Calu3 (cell line): ENCODE measurements at regions not wholly inside any gene's neighbourhood (a gene's known extent, or its start where the extent isn't known, plus 50 kb on each side); places are given as distances from the start of the nearest gene placed in this dataset.

Source experiments
- BruUV-seq: library from RNA; stranded (reverse); fragments of 400-500 nt; replicated peaks from 2 replicates; lab custom pipeline; 2021; lab: Mats Ljungman, UMichigan
- CTCF ChIA-PET: fragments of 300-600 bp; sonication (Branson Sonifier 250); formaldehyde crosslinking; loops from one replicate; lab custom pipeline; 2022; ENCODE audit warnings: antibody characterized with exemption; lab: Charles Lee
- DNase-seq: peaks from one replicate; pipeline ENCODE4 v3.0.0; 2022
- H3K27ac Mint-ChIP-seq: one replicate; pipeline ENCODE4 v1.8.0; 2022; ENCODE audit warnings: mixed read lengths; ENCODE audit not compliant: unreplicated experiment
- H3K27me3 Mint-ChIP-seq: one replicate; pipeline ENCODE4 v1.8.0; 2022; ENCODE audit warnings: mixed read lengths; ENCODE audit not compliant: unreplicated experiment
- H3K36me3 Mint-ChIP-seq: one replicate; pipeline ENCODE4 v1.8.0; 2022; ENCODE audit warnings: mild to moderate bottlenecking, moderate library complexity, mixed read lengths; ENCODE audit not compliant: insufficient read depth, unreplicated experiment
- H3K4me1 Mint-ChIP-seq: one replicate; pipeline ENCODE4 v1.8.0; 2022; ENCODE audit warnings: mild to moderate bottlenecking, low read depth, mixed read lengths; ENCODE audit not compliant: unreplicated experiment
- H3K4me3 Mint-ChIP-seq: one replicate; pipeline ENCODE4 v1.8.0; 2022; ENCODE audit warnings: mild to moderate bottlenecking, low read depth, moderate library complexity, mixed read lengths; ENCODE audit not compliant: unreplicated experiment
- H3K9me3 Mint-ChIP-seq: one replicate; pipeline ENCODE4 v1.8.0; 2022; ENCODE audit warnings: low read depth, mixed read lengths; ENCODE audit not compliant: unreplicated experiment
- CTCF ChIP-seq: fragments of 200-600 bp; IDR thresholded peaks from one replicate; pipeline ENCODE4 v1.8.0; 2022; ENCODE audit warnings: antibody characterized with exemption; ENCODE audit not compliant: unreplicated experiment
- intact Hi-C: fragments of 100-400 bp; cut with micrococcal nuclease; formaldehyde crosslinking; loops from one replicate; pipeline ENCODE4 v1.10.0; 2022; ENCODE audit not compliant: unreplicated experiment

- DNase-seq, result no peak
- CTCF ChIA-PET, result no interaction called here
- no TSS peak for BruUV-seq
Observed at GRCh38 chr5:87752362-87752761, 339.6 kb upstream of the CCNH start.

DNA sequence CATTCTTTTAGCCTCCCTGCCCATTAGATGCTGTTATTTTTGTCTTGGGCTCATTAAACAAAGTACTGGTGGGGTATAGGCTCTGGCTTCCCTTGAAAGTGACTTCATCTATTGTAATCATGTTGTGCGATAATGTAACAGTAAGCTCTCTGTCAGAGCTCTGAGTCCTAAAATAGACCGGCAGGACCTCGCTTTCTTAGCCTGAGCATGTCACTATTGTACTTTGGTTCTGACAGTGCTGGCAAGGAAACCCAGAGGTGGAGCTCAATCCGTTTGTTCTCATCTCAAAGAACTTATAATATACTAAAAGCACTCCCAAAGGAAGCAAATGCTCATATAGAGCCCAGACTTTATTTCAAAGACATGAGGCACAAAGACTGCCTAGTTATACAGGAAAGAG, 339.1 kb upstream of the CCNH start:
- Mint-ChIP-seq H3K4me1 (peaks cover 3% of the 10 kb centered on the region), H3K36me3 (no peaks in the 10 kb centered on the region), H3K4me3 (no peak overlapping the region), H3K27me3 (no peaks in the 10 kb centered on the region), H3K9me3 (no peaks in the 10 kb centered on the region), H3K27ac (no peak overlapping the region)
- DNase-seq, result no peak
- CTCF ChIA-PET, result no interaction called here
- TF ChIP-seq CTCF, result no peak
- intact Hi-C loops, result no loop called here
- BruUV-seq, result no TSS peak

More at GRCh38 chr5:87752362-87752761, 339.6 kb upstream of the CCNH start:
- Mint-ChIP-seq H3K4me1 (peaks cover 8% of the 10 kb centered on the region), H3K36me3 (no peaks in the 10 kb centered on the region), H3K27me3 (no peaks in the 10 kb centered on the region), H3K9me3 (no peaks in the 10 kb centered on the region), H3K4me3 (no peak overlapping the region), H3K27ac (no peak overlapping the region)
- intact Hi-C loops, result no loop called here
- no peak for TF ChIP-seq CTCF

- H3K4me1 Mint-ChIP-seq, result peaks cover 4% of the 10 kb centered on the region
- H3K36me3 Mint-ChIP-seq, result no peaks in the 10 kb centered on the region
- no peaks in the 10 kb centered on the region for H3K9me3 Mint-ChIP-seq
- TF ChIP-seq CTCF, result no peak
- no TSS peak for BruUV-seq
- H3K27me3 Mint-ChIP-seq, result no peaks in the 10 kb centered on the region
- CTCF ChIA-PET, result interaction anchor here (0.6 to 0.7 kb wide), 2 partner anchors 137 to 859 kb away, joined by 3 read pairs; no protein-coding TSS in a partner anchor
- H3K4me3 Mint-ChIP-seq, result no peak overlapping the region
- no peak overlapping the region for H3K27ac Mint-ChIP-seq
- intact Hi-C loops, result no loop called here
- DNase-seq, result no peak
Observed at GRCh38 chr5:87746891-87747377, 334.2 kb upstream of the CCNH start.

GRCh38 chr5:87746341-87746740, 333.6 kb upstream of the CCNH start:
- intact Hi-C loops, result no loop called here
- DNase-seq, result no peak
- Mint-ChIP-seq H3K9me3 (no peaks in the 10 kb centered on the region), H3K4me3 (no peak overlapping the region), H3K27ac (no peak overlapping the region), H3K4me1 (peaks cover 9% of the 10 kb centered on the region), H3K36me3 (no peaks in the 10 kb centered on the region), H3K27me3 (no peaks in the 10 kb centered on the region)
- no TSS peak for BruUV-seq
- no peak for TF ChIP-seq CTCF
- CTCF ChIA-PET, result interaction anchor here (0.6 to 0.7 kb wide), 3 partner anchors 137 to 860 kb away, joined by 3 read pairs; no protein-coding TSS in a partner anchor
